ENCODE measurements at regions not wholly inside any gene's neighbourhood (a gene's known extent, or its start where the extent isn't known, plus 50 kb on each side); places are given as distances from the start of the nearest gene placed in this dataset.

- Histone ChIP-seq H3K9me3 (no peaks in the 10 kb centered on the region), H3K36me3 (no peaks in the 10 kb centered on the region), H3K4me3 (no peak overlapping the region), H3K27ac (no peak overlapping the region), H3K27me3 (no peaks in the 10 kb centered on the region), H3K4me1 (no peaks in the 10 kb centered on the region)
- no peak for TF ChIP-seq POLR2A (IDR thresholded peaks at IDR 0.05)
- TF ChIP-seq CTCF (IDR thresholded peaks at IDR 0.05), result no peak
- intact Hi-C loops (cut with DNase I), result no loop called here
- WGBS, 2 donors, result 49 to 62% methylated on average over 3 of the region's 3 CpGs
- no peak for DNase-seq
Measured at GRCh38 chr2:204336153-204336744, 209.0 kb upstream of the PARD3B start.

- Histone ChIP-seq H3K27ac (no peak overlapping the region), H3K4me3 (no peak overlapping the region), H3K4me1 (no peaks in the 10 kb centered on the region), H3K36me3 (no peaks in the 10 kb centered on the region), H3K27me3 (no peaks in the 10 kb centered on the region), H3K9me3 (no peaks in the 10 kb centered on the region)
- no peak for DNase-seq
- 86 to 93% methylated on average over 1 of the region's 1 CpG for WGBS, 2 donors
- TF ChIP-seq CTCF (IDR thresholded peaks at IDR 0.05) (no peak), POLR2A (IDR thresholded peaks at IDR 0.05) (no peak)
- intact Hi-C loops (cut with DNase I), result no loop called here
Measured at GRCh38 chr2:204337638-204338037, 207.6 kb upstream of the PARD3B start.

- WGBS, 2 donors, result 77 to 80% methylated on average over 3 of the region's 3 CpGs
- Histone ChIP-seq H3K27ac (no peak overlapping the region), H3K4me1 (no peaks in the 10 kb centered on the region), H3K36me3 (no peaks in the 10 kb centered on the region), H3K4me3 (no peak overlapping the region), H3K9me3 (no peaks in the 10 kb centered on the region), H3K27me3 (no peaks in the 10 kb centered on the region)
- TF ChIP-seq CTCF (IDR thresholded peaks at IDR 0.05) (no peak), POLR2A (IDR thresholded peaks at IDR 0.05) (no peak)
- DNase-seq, result no peak
- intact Hi-C loops (cut with DNase I), result no loop called here
Measured at GRCh38 chr2:204339212-204339715, 206.0 kb upstream of the PARD3B start.

- Histone ChIP-seq H3K4me3 (peak overlapping the region in 1 of 4 donors; percentile 28), H3K9me3 (no peaks in the 10 kb centered on the region), H3K27ac (no peak overlapping the region), H3K4me1 (no peaks in the 10 kb centered on the region), H3K27me3 (no peaks in the 10 kb centered on the region), H3K36me3 (no peaks in the 10 kb centered on the region)
- no peak for DNase-seq
- WGBS, 2 donors, result 77% methylated on average over 5 to 6 of the region's 6 CpGs
- no peak for TF ChIP-seq POLR2A (IDR thresholded peaks at IDR 0.05)
- no peak for TF ChIP-seq CTCF (IDR thresholded peaks at IDR 0.05)
- intact Hi-C loops (cut with DNase I), result no loop called here
Measured at GRCh38 chr2:204340511-204340910, 204.8 kb upstream of the PARD3B start.

GRCh38 chr2:204341887-204342276, 203.4 kb upstream of the PARD3B start:
- Histone ChIP-seq H3K27me3 (no peaks in the 10 kb centered on the region), H3K36me3 (no peaks in the 10 kb centered on the region), H3K27ac (no peak overlapping the region), H3K4me1 (no peaks in the 10 kb centered on the region), H3K9me3 (no peaks in the 10 kb centered on the region), H3K4me3 (no peak overlapping the region)
- intact Hi-C loops (cut with DNase I), result no loop called here
- WGBS, 2 donors, result 51 to 65% methylated on average over 2 of the region's 2 CpGs
- TF ChIP-seq CTCF (IDR thresholded peaks at IDR 0.05), result no peak
- no peak for TF ChIP-seq POLR2A (IDR thresholded peaks at IDR 0.05)
- no peak for DNase-seq
